ENCODE measurements at regions not wholly inside any gene's neighbourhood (a gene's known extent, or its start where the extent isn't known, plus 50 kb on each side); places are given as distances from the start of the nearest gene placed in this dataset.

DNA sequence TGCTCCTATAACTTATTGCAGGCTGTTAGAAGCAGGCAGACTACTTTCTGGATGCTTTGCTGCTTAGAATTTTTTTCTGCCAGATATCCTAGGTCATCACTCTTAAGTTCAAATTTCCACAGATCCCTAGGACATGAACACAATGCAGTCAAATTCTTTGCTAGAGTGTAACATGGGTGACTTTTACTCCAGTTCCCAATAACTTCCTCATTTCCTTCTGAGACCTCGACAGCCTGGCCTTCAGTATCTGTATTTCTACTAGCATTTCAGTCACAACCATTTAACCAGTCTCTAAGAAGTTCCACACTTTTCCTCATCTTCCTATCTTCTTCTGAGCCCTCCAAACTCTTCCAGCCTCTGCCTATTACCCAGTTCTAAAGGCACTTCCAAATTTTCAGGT is 60.4 kb upstream of the ZBED5 start:
- no peak for TF ChIP-seq GATA2 (IDR thresholded peaks at IDR 0.05; ENCODE audit: low read depth, low read length)
- TF ChIP-seq GATA3 (IDR thresholded peaks at IDR 0.05; ENCODE audit: low read depth, low read length), result no peak

Data from SH-SY5Y (cell line).